HG03520 (cell line): ENCODE measurements at regions not wholly inside any gene's neighbourhood (a gene's known extent, or its start where the extent isn't known, plus 50 kb on each side); places are given as distances from the start of the nearest gene placed in this dataset.

Source experiments
- ATAC-seq: cut with Tn5 transposase; IDR thresholded peaks from one replicate; pipeline ENCODE4 v1.9.1; 2021; ENCODE audit warnings: mild to moderate bottlenecking, moderate library complexity; ENCODE audit not compliant: unreplicated experiment

- ATAC-seq, result no peak
These were observed 116.3 kb upstream of the PPP2R2D start for GRCh38 chr10:131784363-131785120.

DNA sequence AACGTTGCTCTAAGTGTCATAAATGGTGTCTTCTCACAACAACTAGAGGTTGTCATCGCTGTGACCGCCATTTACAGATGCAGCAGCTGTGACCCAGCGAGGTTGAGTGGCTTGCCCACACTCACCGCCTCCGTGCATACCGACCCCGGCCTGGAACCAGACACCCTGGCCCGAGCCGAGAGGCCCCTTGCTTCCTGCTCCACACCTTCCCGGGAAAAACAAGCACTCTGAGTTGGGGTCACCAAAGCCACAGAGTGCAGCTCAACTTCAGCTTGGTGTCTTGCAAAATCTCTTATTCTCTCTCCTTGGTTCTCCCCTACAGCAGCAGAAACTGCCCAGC, 115.7 kb upstream of the PPP2R2D start:
- ATAC-seq, result no peak

- no peak for ATAC-seq
These were observed 113.8 kb upstream of the PPP2R2D start for GRCh38 chr10:131786756-131787605.

GRCh38 chr10:131787961-131788360, 112.8 kb upstream of the PPP2R2D start:
- ATAC-seq, result no peak

GRCh38 chr10:131788386-131788785, 112.4 kb upstream of the PPP2R2D start:
- no peak for ATAC-seq

GRCh38 chr10:131789516-131789915, 111.3 kb upstream of the PPP2R2D start:
- no peak for ATAC-seq

GRCh38 chr10:131790021-131790420, 110.8 kb upstream of the PPP2R2D start:
- no peak for ATAC-seq

DNA sequence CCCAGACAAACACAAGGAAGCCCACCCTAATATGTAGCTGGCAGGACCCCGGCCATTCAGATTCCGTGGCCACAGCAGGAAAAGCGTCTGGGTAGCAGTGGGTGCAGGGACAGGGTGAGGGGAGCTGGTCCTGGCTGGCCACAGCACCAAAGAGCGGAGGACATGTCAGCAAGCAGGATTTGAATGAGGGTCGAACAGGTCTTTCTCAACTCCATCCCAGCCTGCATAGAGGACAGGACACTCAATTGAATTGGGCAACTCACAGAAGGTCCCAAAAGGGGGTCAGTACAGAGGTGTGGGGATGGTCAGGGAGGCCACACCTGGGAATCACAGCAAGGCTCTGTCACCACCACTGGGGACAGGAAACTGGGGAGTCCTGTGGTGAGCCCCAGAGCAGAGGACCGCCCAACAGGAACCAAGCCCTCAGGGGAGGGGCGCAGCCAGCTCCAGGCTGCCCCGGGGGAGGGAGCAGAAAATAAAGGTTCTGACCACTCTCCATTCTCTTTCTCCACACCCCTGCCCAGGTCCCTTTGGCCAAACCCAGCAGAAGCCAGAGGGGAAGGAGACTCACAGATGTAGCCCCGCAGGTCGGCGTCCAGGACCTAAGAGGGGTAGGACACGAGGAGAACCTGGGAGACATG, 108.7 kb upstream of the PPP2R2D start:
- ATAC-seq, result no peak

DNA sequence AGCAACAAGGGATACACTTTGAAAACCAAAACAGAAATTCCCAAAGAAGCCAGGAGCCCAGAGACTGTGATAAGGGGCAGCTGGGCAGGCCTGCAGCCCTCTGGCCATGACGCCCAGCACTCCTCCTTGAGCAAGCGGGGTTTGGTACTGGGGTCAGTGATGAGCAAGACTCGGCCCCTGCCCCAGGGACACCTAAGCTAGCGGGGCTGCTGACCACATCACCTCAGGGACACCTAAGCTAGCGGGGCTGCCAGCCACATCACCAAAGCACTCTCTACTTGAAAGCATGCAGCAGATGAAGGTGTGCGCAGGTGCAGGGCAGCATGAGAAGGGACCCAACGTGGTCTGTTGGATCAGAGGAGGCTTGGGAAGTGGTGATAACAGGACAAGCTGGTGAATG, 108.0 kb upstream of the PPP2R2D start:
- no peak for ATAC-seq

GRCh38 chr10:131795761-131796160, 105.0 kb upstream of the PPP2R2D start:
- ATAC-seq, result no peak

GRCh38 chr10:131797626-131798025, 103.2 kb upstream of the PPP2R2D start:
- ATAC-seq, result no peak

GRCh38 chr10:131799429-131799828, 101.4 kb upstream of the PPP2R2D start:
- ATAC-seq, result no peak

DNA sequence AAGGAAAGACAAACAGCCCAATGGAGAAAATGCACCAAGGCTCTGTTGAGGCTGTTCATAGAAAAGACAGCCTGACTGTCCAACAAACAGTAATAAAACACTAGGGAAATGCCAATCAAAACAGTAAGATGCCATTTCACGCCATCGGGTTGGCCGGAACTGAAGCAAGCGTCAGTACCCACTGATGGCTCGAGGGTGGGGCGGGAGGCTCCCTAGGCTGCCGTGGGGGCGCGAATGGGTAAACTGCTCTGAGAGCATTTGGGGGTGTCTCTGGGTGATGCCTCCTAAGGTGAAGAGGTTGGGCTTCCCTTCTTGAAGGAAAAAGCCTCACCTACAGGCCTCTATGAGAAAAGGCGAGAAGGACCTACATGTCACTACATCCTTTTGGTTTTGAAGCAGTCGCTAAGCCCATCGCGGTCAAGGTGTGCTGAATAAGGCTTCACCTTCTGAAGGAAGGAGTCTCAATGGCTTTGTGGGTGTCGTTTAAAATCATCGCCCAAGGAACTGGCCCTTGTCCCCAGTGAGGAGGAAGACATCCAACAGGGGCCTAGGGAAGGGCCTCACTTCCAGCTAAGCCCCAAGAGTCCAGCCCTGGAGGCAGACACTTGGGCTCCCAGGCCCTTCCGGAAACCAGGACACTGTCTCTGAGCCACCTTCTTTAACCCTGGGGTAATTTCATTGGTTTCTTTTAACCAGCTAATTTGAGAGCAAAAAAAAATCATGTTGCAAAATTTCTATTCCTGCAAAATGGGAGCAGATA, 98.5 kb upstream of the PPP2R2D start:
- no peak for ATAC-seq

DNA sequence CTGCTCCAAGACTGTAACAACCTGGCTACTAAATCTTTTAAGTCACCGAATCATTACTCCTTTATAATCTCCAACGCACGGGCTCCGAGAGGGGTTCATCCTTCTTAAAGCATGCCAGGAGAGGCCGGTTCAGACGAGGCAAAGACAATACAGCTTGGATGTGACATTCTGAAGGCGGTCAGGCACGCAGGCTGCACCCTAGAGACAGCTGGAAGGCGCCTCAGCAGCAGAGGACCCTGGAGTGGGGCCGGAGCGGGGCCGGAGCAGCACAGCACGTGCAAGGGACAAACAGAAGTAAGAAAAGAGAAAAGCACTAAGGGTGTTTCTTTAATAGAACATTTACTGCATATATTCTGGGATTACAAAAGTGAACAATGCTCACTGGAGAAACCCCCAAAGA, 97.8 kb upstream of the PPP2R2D start:
- ATAC-seq, result no peak

GRCh38 chr10:131803860-131804425, 96.9 kb upstream of the PPP2R2D start:
- ATAC-seq, result no peak

DNA sequence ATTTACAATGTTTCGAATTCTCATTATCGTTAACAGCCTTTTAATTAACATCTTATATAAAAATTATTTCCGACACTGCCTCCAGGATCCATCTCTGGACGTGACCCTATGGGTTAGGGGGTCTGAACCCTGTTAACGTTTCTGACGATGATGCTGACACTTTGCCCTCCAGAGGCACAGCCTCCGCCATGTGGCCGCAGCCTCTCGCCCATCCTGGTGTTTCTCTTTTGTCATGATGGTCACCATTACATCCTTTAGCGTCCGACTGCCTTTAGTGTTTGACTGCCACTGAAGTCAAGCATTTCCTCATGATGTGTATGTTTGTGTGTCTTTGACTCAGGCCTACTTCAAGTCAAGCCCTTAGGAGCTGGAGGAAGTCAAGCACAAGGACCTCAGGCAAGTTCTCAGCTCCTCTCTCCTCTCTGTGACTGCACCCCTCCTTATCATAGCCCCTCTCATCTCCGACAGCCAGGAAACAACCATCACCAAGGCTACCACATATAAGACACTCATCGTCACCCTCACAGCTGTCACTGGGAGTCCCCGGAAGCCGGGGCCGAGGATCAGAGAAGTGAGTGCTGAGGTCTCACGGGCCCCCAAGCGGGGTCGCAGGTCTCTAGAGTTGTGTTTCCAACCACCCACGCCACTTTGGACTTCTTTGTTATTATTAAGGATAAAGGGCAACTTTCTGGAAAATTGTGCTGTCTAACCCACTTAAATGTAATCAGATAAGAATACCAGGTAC, 96.1 kb upstream of the PPP2R2D start:
- ATAC-seq, result no peak

GRCh38 chr10:131805696-131806095, 95.1 kb upstream of the PPP2R2D start:
- no peak for ATAC-seq

GRCh38 chr10:131806146-131806545, 94.7 kb upstream of the PPP2R2D start:
- ATAC-seq, result no peak

DNA sequence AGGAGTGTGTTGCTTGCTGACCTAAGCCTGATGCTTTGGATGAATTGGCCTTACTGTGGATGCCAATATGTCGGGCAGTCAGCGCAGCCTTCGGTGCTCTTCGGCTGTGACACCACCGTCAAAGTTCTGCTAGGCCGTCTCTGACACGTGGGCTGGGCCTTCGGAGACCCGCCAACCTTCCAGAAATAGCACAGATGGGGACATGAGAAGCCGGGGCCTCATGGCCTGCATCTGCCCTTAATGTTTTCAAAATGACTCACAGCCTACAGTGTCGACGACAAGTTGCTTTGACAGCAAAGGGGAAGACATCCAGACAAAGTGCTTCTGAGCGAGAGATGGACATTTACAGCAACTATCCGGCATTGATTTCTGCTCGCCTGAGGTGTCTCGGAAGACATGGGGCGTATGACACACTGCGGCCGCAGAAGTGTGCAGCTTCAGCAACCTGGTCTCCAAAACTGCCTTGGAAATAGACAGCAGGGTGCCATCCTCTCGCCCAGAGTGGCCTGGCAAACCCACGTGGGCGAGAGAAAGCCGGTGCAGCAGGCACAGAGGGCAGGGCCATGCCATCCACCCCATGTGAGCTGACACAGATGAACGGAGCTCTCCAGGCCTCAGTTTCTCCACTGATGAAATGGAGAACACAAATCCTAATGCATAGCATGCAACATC, 94.0 kb upstream of the PPP2R2D start:
- no peak for ATAC-seq
